ENCODE measurements at regions not wholly inside any gene's neighbourhood (a gene's known extent, or its start where the extent isn't known, plus 50 kb on each side); places are given as distances from the start of the nearest gene placed in this dataset.

DNA sequence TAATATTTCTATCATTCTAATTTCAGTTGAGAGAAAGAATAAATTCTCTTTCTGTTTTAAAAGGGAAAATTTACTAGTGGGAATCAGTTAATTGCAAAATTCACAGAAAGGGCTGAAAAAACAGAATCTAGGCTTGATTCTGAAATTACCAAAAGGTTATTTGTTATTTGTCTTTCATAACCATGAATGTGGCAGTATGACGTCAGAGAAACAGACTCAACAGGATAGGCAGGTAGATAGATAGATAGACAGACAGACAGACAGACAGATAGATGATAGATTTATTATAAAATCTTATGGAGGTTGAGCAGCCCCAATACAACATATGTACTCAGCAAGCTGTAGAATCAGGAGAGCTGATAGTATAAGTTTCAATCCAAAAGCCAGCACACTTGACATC is 311.0 kb downstream of the ADAM29 start:
- Histone ChIP-seq H3K9ac (ENCODE audit: low read depth, low read length) (no peak overlapping the region), H3K4me1 (ENCODE audit: insufficient read depth, low read length) (no peaks in the 10 kb centered on the region), H3K36me3 (ENCODE audit: insufficient read depth, low read depth, low read length) (no peaks in the 10 kb centered on the region), H3K27me3 (ENCODE audit: insufficient read depth, low read length) (no peaks in the 10 kb centered on the region), H3K27ac (ENCODE audit: low read length) (no peak overlapping the region), H3K4me3 (ENCODE audit: low read length) (no peak overlapping the region), H3K9me3 (ENCODE audit: insufficient read depth, low read depth, low read length) (no peaks in the 10 kb centered on the region)

DNA sequence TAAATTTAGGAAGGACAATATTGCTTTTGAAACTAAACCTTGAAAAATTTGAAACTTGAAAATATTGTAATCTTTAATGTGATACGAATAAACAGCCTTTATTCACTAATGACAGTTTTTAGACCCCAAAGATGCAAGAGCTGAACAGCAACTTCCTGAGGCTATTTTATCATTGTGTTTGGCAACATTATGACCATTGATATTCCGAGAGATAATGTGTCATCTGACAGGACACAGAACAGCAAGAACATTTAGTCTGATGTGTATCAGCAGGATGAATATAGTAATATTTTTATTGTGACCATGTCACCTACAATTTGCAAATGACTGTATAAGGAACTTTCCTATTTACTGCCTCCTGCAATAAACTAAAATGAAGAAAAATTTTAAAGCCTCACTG is 316.0 kb downstream of the ADAM29 start:
- no peak overlapping the region for H3K4me3 ChIP-seq (ENCODE audit: low read length)

DNA sequence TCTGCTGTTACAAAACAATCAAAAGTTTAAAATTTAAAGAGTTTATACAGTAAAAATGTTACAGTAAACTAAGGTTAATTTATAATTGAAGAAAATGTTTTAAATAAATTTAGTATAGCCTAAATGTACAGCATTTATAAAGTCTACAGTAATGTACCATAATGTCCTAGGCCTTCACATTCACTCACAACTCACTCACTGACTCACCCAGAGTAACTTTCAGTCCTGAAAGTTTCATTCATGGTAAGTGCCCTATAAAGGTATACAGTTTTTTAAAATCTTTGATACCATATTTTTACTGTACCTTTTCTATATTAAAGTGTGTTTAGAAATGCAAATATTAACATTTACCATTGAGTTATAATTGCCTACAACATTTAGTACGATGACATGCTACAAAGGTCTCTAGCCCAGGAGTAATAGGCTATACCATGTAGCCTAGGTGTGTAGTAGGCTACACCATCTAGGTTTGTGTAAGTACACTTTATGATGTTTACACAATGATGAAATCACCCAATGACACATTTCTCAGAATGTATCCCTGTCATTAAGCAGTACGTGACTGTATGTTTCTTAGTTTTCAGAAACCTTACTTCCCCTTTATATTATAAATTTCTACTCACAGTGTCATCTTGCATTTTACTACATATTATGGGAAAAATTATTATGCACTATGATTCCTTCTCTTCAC is 320.8 kb downstream of the ADAM29 start:
- H3K36me3 ChIP-seq (ENCODE audit: insufficient read depth, low read depth, low read length): no peaks in the 10 kb centered on the region
- H3K9ac ChIP-seq (ENCODE audit: low read depth, low read length): no peak overlapping the region
- no peaks in the 10 kb centered on the region for H3K9me3 ChIP-seq (ENCODE audit: insufficient read depth, low read depth, low read length)
- H3K27ac ChIP-seq (ENCODE audit: low read length): no peak overlapping the region
- no peaks in the 10 kb centered on the region for H3K27me3 ChIP-seq (ENCODE audit: insufficient read depth, low read length)
- H3K4me3 ChIP-seq (ENCODE audit: low read length): no peak overlapping the region
- H3K4me1 ChIP-seq (ENCODE audit: insufficient read depth, low read length): no peaks in the 10 kb centered on the region

More for the DNA sequence above, 316.0 kb downstream of the ADAM29 start:
- Histone ChIP-seq H3K4me1 (ENCODE audit: insufficient read depth, low read length) (no peaks in the 10 kb centered on the region), H3K27ac (ENCODE audit: low read length) (no peak overlapping the region), H3K27me3 (ENCODE audit: insufficient read depth, low read length) (no peaks in the 10 kb centered on the region), H3K9ac (ENCODE audit: low read depth, low read length) (no peak overlapping the region), H3K36me3 (ENCODE audit: insufficient read depth, low read depth, low read length) (no peaks in the 10 kb centered on the region), H3K9me3 (ENCODE audit: insufficient read depth, low read depth, low read length) (no peaks in the 10 kb centered on the region)

DNA sequence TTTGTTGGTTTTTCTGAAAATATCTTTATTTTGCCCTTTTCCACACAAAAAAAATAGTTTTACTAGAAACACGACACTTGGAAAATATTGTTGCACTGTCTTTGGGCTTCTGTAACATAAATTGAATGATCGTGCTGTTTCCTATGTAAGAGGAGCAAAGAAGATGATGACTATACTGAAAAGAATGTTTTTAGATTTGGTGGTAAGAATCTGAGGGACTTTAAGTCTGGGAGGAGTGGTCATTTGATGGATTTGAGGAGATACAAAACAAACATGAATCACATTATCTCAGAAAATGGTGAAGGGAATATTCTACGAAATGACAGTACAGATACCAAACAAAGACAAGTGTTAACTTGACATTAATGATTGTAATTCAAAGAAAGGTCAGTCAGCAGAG is 328.8 kb downstream of the ADAM29 start:
- H3K27me3 ChIP-seq (ENCODE audit: insufficient read depth, low read length): no peaks in the 10 kb centered on the region
- no peaks in the 10 kb centered on the region for H3K4me1 ChIP-seq (ENCODE audit: insufficient read depth, low read length)
- H3K36me3 ChIP-seq (ENCODE audit: insufficient read depth, low read depth, low read length): no peaks in the 10 kb centered on the region
- no peaks in the 10 kb centered on the region; the same call in 1 of the 2 replicates for H3K9me3 ChIP-seq (ENCODE audit: insufficient read depth, low read depth, low read length)
- no peak overlapping the region for H3K4me3 ChIP-seq (ENCODE audit: low read length)
- H3K27ac ChIP-seq (ENCODE audit: low read length): no peak overlapping the region
- no peak overlapping the region for H3K9ac ChIP-seq (ENCODE audit: low read depth, low read length)

DNA sequence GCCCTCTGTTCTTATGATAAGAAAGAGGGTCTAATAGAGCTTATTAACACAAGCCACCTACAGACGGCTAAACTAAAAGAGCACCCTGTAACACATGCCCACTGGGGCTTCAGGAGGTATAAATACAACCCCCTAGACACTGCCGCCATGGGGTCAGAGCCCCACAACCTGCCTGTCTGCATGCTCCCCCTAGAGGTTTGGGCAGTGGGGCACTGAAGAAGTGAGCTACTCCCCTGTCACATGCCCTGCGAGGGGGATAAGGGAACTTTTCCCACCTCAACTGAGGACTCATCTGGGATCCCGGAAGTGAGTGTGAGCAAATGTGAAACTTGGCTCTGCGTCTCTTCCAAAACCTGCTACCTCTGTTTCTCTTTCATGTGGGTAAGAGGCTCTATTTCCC is 334.5 kb downstream of the ADAM29 start:
- Histone ChIP-seq H3K27me3 (ENCODE audit: insufficient read depth, low read length) (no peaks in the 10 kb centered on the region), H3K4me1 (ENCODE audit: insufficient read depth, low read length) (no peaks in the 10 kb centered on the region), H3K4me3 (ENCODE audit: low read length) (no peak overlapping the region), H3K36me3 (ENCODE audit: insufficient read depth, low read depth, low read length) (no peaks in the 10 kb centered on the region), H3K9me3 (ENCODE audit: insufficient read depth, low read depth, low read length) (no peaks in the 10 kb centered on the region; the same call in 1 of the 2 replicates), H3K27ac (ENCODE audit: low read length) (no peak overlapping the region), H3K9ac (ENCODE audit: low read depth, low read length) (no peak overlapping the region)

DNA sequence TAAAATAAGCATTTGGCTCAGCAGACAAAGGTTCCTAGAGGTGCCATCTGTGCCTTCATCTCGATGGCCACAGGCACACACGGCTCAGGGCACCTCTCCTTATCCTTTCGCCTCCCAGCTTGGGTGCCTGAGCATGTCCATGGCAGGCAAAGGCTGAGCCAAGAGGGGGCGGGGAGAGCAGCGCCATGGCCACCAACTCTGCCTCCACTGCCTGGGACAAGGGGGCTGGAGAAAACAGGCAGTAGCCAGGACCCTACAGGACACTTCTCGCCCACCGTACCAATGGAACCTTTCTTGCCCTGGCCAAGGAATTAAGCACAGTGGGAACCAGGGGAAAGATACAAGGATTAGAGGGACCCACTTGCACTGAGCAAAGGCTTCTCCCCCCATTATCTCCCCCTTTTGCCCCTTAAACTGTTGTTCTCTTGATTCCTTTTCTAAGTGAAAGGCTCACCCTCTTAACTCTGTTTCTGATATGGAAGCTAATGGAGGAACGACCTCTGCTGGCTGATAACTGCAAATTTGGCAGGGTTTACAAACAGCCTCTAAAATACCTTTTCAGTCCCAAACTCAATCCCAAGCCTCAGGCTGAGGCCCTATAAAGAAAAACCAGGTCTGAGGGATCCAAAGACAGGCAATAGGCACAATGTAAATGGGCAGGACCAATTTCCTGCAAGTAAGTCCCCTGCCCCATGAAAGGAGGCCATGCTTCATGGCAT is 335.2 kb downstream of the ADAM29 start:
- H3K4me1 ChIP-seq (ENCODE audit: insufficient read depth, low read length): no peaks in the 10 kb centered on the region
- H3K4me3 ChIP-seq (ENCODE audit: low read length): no peak overlapping the region
- no peaks in the 10 kb centered on the region for H3K36me3 ChIP-seq (ENCODE audit: insufficient read depth, low read depth, low read length)
- no peaks in the 10 kb centered on the region for H3K27me3 ChIP-seq (ENCODE audit: insufficient read depth, low read length)
- no peak overlapping the region for H3K27ac ChIP-seq (ENCODE audit: low read length)
- H3K9me3 ChIP-seq (ENCODE audit: insufficient read depth, low read depth, low read length): no peaks in the 10 kb centered on the region; the same call in 1 of the 2 replicates
- no peak overlapping the region for H3K9ac ChIP-seq (ENCODE audit: low read depth, low read length)

DNA sequence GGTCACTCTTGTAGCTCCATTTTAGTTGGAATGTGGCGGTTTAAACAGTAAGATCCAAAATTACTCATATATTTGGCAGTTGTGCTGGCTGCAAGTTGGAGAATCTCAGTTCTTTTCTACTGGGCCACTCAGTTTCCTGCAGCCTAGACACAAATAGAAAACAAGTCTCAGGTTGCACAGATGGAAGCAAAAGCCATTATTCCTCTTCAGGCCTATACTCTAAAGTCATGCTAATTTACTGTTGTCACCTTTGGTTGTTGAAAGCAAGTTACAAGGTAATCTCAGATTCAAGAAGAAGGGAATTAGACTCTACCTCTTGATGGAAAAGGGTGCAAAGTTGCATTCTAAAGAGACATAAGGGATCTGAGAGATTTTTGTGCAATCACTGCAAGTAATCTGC is 345.4 kb downstream of the ADAM29 start:
- Histone ChIP-seq H3K36me3 (ENCODE audit: insufficient read depth, low read depth, low read length) (no peaks in the 10 kb centered on the region), H3K4me1 (ENCODE audit: insufficient read depth, low read length) (peaks cover 9% of the 10 kb centered on the region; the same call in 1 of the 2 replicates), H3K9ac (ENCODE audit: low read depth, low read length) (no peak overlapping the region), H3K27ac (ENCODE audit: low read length) (no peak overlapping the region), H3K4me3 (ENCODE audit: low read length) (peak overlapping the region; percentile 20; the same call in 1 of the 2 replicates), H3K9me3 (ENCODE audit: insufficient read depth, low read depth, low read length) (no peaks in the 10 kb centered on the region), H3K27me3 (ENCODE audit: insufficient read depth, low read length) (no peaks in the 10 kb centered on the region)

DNA sequence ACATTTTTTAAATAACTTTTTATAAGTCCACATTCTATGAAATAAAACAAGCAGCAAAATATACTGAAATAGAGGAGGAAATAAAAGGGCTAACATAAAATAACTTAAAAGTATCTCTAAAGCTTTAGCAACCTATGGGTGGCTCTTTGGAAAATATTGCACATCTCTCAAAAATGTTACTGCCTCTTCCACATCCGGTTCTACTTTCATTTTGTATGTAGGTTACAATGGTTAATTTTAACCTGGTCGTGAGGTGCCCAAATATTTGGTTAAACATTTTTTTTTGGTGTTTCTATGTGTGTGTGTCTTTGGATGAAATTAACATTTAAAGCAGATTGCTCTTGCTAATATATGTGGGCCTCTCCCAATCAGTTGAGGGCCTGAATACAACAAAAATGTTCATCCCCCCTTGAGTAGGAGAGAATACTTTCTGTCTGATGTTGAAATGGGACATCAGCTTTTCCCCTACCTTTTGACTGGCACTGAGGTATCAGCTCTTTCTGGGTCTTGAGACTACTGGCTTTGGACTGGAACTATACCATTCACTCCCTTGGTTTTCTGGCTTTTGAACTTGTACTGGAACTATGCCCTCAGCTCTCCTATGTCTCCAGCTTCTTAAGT is 353.0 kb downstream of the ADAM29 start:
- Histone ChIP-seq H3K4me3 (ENCODE audit: low read length) (no peak overlapping the region), H3K27me3 (ENCODE audit: insufficient read depth, low read length) (no peaks in the 10 kb centered on the region), H3K27ac (ENCODE audit: low read length) (no peak overlapping the region), H3K9ac (ENCODE audit: low read depth, low read length) (no peak overlapping the region), H3K36me3 (ENCODE audit: insufficient read depth, low read depth, low read length) (no peaks in the 10 kb centered on the region), H3K9me3 (ENCODE audit: insufficient read depth, low read depth, low read length) (no peaks in the 10 kb centered on the region), H3K4me1 (ENCODE audit: insufficient read depth, low read length) (no peaks in the 10 kb centered on the region)

DNA sequence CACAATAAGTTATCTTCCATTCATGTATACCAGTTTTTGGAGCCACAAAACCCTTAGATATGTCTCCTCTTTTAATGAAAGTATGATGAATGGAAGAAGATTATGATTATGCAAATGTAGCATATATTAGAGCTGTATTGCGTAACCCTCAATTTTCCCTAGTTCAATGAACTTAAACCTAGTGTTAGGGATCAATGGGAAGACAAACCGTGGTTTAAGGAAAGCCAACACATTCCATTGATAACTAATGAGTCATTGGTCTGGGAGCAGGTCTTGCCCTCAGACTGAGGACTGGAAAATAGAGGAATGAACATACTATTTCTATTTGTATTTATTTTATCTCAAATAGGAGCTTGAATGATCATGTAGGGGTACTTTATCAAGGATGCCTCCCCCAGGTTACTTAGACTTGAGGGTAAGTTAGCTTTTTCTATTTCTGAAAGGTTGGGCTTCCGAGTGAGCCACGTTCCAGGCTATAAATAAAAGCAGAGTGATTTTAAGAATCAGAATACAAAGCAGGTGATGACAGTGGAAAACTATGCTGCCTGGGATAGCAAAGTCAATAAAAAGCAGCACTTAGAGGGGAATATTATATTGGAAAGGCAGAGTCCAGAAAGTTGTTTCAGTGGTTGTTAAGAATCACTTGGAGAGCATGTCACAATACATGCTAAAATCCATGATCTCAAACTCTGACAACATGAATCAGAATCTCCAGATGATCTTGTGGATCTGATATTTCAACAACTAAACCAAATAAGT is 356.0 kb downstream of the ADAM29 start:
- H3K4me3 ChIP-seq (ENCODE audit: low read length): no peak overlapping the region
- H3K27ac ChIP-seq (ENCODE audit: low read length): no peak overlapping the region
- no peaks in the 10 kb centered on the region for H3K36me3 ChIP-seq (ENCODE audit: insufficient read depth, low read depth, low read length)
- H3K9ac ChIP-seq (ENCODE audit: low read depth, low read length): no peak overlapping the region
- no peaks in the 10 kb centered on the region for H3K9me3 ChIP-seq (ENCODE audit: insufficient read depth, low read depth, low read length)
- H3K27me3 ChIP-seq (ENCODE audit: insufficient read depth, low read length): no peaks in the 10 kb centered on the region
- no peaks in the 10 kb centered on the region; the same call in 1 of the 2 replicates for H3K4me1 ChIP-seq (ENCODE audit: insufficient read depth, low read length)

DNA sequence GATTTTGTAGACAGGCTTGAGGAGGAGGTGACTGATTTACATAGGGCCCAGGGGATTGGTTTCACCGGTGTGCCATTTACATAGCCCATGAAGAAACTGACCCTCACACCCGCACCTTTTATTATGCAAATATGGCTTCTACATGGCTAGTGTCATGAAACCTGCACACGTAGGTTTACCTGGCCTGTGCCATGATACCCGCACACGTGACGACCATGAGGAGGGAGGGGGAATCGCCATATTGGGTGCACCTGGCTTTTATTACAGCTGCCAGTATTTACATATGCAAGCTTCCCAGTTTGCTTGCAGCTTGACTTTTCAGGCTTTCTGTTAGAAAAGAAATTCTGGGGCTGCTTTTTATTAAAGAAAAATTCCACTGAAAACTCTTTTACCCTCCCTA is 359.7 kb downstream of the ADAM29 start:
- H3K4me1 ChIP-seq (ENCODE audit: insufficient read depth, low read length): no peaks in the 10 kb centered on the region; the same call in 1 of the 2 replicates
- H3K27ac ChIP-seq (ENCODE audit: low read length): no peak overlapping the region
- H3K4me3 ChIP-seq (ENCODE audit: low read length): no peak overlapping the region
- H3K36me3 ChIP-seq (ENCODE audit: insufficient read depth, low read depth, low read length): no peaks in the 10 kb centered on the region
- no peaks in the 10 kb centered on the region for H3K27me3 ChIP-seq (ENCODE audit: insufficient read depth, low read length)
- no peak overlapping the region for H3K9ac ChIP-seq (ENCODE audit: low read depth, low read length)
- H3K9me3 ChIP-seq (ENCODE audit: insufficient read depth, low read depth, low read length): no peaks in the 10 kb centered on the region

DNA sequence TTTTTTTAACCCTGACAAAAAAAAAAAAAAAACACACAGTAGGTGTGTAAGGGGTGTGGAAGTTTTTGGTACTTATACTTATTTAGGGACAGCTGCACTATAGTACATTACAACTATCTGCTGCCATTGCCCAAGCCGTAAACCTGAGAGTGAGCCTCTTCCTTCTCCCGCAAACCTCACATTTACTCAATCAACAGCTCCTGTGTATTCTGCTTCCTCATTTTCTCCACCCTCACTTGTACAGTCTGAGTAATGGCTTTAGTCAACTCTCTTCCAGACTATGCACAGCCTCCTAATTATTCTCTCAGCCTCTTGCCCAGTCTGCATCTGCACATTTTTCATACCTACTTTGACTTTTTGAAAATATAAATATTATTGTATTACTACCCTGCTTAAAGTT is 362.0 kb downstream of the ADAM29 start:
- Histone ChIP-seq H3K4me1 (ENCODE audit: insufficient read depth, low read length) (no peaks in the 10 kb centered on the region; the same call in 1 of the 2 replicates), H3K4me3 (ENCODE audit: low read length) (no peak overlapping the region), H3K36me3 (ENCODE audit: insufficient read depth, low read depth, low read length) (no peaks in the 10 kb centered on the region), H3K27me3 (ENCODE audit: insufficient read depth, low read length) (no peaks in the 10 kb centered on the region), H3K9me3 (ENCODE audit: insufficient read depth, low read depth, low read length) (no peaks in the 10 kb centered on the region), H3K9ac (ENCODE audit: low read depth, low read length) (no peak overlapping the region), H3K27ac (ENCODE audit: low read length) (no peak overlapping the region)

Measured in iPS-20b (cell line).